ENCODE measurements at regions not wholly inside any gene's neighbourhood (a gene's known extent, or its start where the extent isn't known, plus 50 kb on each side); places are given as distances from the start of the nearest gene placed in this dataset.
"Not testable (repeated sequence)": the region's sequence is repeated elsewhere in the genome, so short reads cannot be mapped to it uniquely, and the experiment has no call there.

DNA sequence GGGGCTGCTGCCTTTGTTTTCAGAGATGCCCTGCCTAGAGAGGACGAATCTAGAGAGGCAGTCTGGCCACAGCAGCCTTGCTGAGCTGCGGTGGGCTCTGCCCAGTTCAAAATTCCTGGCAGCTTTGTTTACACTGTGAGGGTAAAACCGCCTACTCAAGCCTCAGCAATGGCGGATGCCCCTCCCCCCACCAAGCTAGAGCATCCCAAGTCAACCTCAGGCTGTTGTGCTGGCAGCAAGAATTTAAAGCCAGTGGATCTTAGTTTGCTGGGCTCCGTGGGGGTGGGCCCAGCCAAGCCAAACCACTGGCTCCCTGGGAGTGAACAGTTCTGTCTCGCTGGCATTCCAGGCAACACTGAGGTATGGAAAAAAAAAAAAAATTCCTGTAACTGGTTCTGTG is 970.9 kb downstream of the TBC1D32 start:
- H3K4me3 ChIP-seq (ENCODE audit: low read depth, low read length) = no peak overlapping the region
- TF ChIP-seq, protein P1, sequence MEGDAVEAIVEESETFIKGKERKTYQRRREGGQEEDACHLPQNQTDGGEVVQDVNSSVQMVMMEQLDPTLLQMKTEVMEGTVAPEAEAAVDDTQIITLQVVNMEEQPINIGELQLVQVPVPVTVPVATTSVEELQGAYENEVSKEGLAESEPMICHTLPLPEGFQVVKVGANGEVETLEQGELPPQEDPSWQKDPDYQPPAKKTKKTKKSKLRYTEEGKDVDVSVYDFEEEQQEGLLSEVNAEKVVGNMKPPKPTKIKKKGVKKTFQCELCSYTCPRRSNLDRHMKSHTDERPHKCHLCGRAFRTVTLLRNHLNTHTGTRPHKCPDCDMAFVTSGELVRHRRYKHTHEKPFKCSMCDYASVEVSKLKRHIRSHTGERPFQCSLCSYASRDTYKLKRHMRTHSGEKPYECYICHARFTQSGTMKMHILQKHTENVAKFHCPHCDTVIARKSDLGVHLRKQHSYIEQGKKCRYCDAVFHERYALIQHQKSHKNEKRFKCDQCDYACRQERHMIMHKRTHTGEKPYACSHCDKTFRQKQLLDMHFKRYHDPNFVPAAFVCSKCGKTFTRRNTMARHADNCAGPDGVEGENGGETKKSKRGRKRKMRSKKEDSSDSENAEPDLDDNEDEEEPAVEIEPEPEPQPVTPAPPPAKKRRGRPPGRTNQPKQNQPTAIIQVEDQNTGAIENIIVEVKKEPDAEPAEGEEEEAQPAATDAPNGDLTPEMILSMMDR (IDR thresholded peaks at IDR 0.05; ENCODE audit: insufficient read depth, low read length) = no peak
- no peak for DNase-seq (ENCODE audit: low read depth)

DNA sequence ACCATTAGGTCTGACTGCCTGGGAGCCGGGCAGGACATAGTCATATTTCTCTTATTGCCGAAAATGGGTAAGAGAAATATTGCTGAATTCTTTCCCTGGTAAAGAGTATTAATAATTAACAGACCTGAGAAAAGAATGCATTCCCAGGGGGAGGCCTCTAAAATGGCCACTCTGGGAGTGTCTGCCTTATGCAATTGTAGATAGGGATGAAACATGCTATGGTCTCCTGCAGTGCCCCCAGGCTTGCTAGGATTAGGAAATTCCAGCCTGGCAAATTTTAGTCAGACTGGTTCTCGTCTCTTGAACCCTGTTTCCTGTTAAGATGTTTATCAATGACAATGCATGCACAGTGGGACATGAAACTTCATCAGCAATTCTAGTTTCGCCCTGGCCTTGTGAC is 975.7 kb downstream of the TBC1D32 start:
- not testable (repeated sequence) for H3K4me3 ChIP-seq (ENCODE audit: low read depth, low read length); DNase-seq (ENCODE audit: low read depth)

DNA sequence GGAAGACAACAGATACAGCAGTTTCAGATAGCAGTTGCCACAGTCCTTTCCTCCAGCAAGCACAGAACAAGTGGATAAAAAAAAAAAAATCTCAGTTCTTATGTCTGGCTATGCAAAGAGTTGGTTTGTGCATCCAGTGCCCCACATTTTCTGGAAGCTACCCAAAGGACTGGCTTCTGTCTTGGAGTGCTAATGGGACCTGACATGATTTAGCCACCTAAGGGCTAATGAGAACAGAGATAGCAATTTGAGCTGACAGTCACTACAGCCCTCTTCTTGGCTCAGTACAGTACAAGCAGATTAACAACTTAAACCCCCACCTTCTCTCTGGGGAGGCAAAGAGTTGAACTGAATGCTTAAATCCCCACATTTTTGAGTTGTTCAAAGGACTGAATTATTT is 976.8 kb downstream of the TBC1D32 start:
- no peak overlapping the region for H3K4me3 ChIP-seq (ENCODE audit: low read depth, low read length)
- TF ChIP-seq, protein P1 (IDR thresholded peaks at IDR 0.05; ENCODE audit: insufficient read depth, low read length) = no peak
- DNase-seq (ENCODE audit: low read depth) = peak; percentile 25

DNA sequence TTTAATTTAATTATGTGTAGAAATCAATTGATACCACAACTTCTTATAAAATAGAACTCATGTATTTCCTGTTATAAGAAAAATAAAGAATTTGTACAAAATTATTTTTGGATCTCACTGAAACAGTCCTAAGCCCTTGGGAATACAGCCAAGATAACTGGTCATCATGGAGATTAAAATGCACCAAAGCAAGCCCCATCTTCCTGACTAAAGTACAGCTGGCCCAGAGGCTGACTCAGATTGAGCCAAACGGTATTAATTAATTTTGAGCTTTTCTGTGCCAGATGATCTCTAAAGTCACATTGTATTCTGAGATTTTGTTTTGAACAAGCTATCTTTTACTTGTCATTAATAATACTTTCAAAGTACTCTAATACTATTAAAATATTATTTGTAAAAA is 978.5 kb downstream of the TBC1D32 start:
- TF ChIP-seq, protein P1 (IDR thresholded peaks at IDR 0.05; ENCODE audit: insufficient read depth, low read length) = no peak
- H3K4me3 ChIP-seq (ENCODE audit: low read depth, low read length) = no peak overlapping the region
- peak; percentile 42 for DNase-seq (ENCODE audit: low read depth)

DNA sequence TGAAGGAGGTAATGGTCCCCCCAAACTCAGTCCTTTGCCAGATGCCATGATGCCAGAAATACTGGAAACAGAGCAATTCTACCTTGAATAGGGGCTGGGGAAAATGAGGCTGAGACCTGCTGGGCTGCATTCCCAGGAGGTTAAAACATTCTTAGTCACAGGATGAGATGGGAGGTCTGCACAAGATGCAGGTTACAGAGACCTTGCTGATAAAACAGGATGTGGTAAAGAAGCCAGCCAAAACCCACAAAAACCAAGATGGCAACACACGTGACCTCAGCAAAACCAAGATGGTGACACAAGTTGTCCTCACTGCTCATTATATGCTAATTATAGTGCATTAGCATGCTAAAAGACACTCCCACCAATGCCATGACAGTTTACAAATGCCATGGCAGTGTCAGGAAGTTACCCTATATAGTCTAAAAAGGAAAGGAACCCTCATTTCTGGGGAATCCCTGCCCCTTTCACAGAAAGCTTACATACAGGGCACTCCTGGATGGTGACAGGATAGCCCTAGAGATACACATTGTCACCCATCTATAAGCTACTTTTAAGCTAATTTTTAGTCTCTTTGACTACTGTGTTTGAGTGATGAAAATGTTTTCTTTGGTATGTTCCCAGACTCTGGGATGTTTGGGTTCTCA is 979.7 kb downstream of the TBC1D32 start:
- no peak overlapping the region for H3K4me3 ChIP-seq (ENCODE audit: low read depth, low read length)
- no peak for DNase-seq (ENCODE audit: low read depth)
- TF ChIP-seq, protein P1 (IDR thresholded peaks at IDR 0.05; ENCODE audit: insufficient read depth, low read length) = no peak

DNA sequence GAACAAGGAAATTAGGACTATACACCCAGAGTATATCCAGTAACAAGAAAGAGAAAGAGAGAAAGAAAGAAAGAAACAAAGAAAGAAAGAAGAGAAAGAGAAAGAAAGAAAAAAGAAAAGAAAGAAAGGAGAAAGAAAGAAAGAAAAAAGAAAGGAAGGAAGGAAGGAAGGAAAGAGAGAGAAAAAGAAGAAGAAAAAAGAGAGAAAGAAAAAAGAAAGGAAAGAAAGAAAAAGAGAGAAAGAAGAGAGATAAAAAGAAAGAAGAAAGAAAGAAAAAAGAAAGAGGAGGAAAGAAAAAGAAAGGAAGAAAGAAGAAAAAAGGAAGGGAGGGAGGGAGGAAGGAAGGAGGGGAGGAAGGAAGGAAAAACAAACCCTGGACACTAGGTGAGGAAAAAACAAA is 981.8 kb downstream of the TBC1D32 start:
- DNase-seq (ENCODE audit: low read depth) = no peak
- TF ChIP-seq, protein P1 (IDR thresholded peaks at IDR 0.05; ENCODE audit: insufficient read depth, low read length) = no peak
- no peak overlapping the region for H3K4me3 ChIP-seq (ENCODE audit: low read depth, low read length)

DNA sequence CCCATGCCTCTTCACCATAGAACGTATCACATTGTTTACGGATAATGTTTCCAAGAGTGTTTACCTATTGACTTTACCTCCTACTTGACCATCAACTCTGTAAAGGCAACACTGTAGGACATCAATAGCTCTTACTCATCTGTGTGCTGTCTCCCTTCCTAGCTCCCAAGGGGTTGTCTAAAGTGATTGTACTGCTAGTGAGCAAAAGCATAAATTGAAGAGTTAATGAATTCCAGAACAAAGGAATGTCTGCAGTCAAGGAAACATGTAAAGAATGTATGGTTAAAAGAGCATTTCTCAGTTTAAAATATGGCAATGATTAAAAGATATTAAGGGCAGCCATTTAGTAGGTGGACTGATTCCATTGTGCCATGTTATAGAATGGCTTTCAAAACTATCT is 985.4 kb downstream of the TBC1D32 start:
- TF ChIP-seq, protein P1 (IDR thresholded peaks at IDR 0.05; ENCODE audit: insufficient read depth, low read length) = no peak
- no peak for DNase-seq (ENCODE audit: low read depth)
- H3K4me3 ChIP-seq (ENCODE audit: low read depth, low read length) = no peak overlapping the region

All from fibroblast of the aortic adventitia (primary cell).